NCI-H1092 (cell line): ENCODE measurements at regions not wholly inside any gene's neighbourhood (a gene's known extent, or its start where the extent isn't known, plus 50 kb on each side); places are given as distances from the start of the nearest gene placed in this dataset.
A peak's percentile ranks its signal among the peaks of the same experiment; 100 is the strongest.

Source experiments
- DNase-seq: peaks from one replicate; lab custom pipeline; 2025; lab: John Stamatoyannopoulos, UW

- no peak for DNase-seq
Measured at GRCh38 chr3:186487819-186488218, 56.4 kb downstream of the CRYGS start.

GRCh38 chr3:186487037-186487436, 57.1 kb downstream of the CRYGS start:
- DNase-seq: no peak

GRCh38 chr3:186483611-186484340, 60.4 kb downstream of the CRYGS start:
- DNase-seq: no peak

- no peak for DNase-seq
Measured at GRCh38 chr3:186481526-186481925, 62.7 kb downstream of the CRYGS start.

GRCh38 chr3:186477876-186478275, 66.3 kb downstream of the CRYGS start:
- DNase-seq: no peak

GRCh38 chr3:186477033-186477432, 67.1 kb downstream of the CRYGS start:
- no peak for DNase-seq

GRCh38 chr3:186476541-186476940, 67.6 kb downstream of the CRYGS start:
- DNase-seq: no peak

GRCh38 chr3:186476044-186476468, 68.1 kb downstream of the CRYGS start:
- DNase-seq: no peak

- no peak for DNase-seq
Measured at GRCh38 chr3:186473166-186473565, 71.0 kb downstream of the CRYGS start.

- no peak for DNase-seq
Measured at GRCh38 chr3:186472456-186473008, 71.6 kb downstream of the CRYGS start.

GRCh38 chr3:186471771-186472170, 72.4 kb downstream of the CRYGS start:
- DNase-seq: peak; percentile 17

- no peak for DNase-seq
Measured at GRCh38 chr3:186469525-186469924, 74.7 kb downstream of the CRYGS start.

- no peak for DNase-seq
Measured at GRCh38 chr3:186467969-186468368, 76.2 kb downstream of the CRYGS start.

GRCh38 chr3:186466391-186466974, 77.7 kb downstream of the CRYGS start:
- DNase-seq: no peak

- DNase-seq: no peak
Measured at GRCh38 chr3:186465508-186465907, 78.7 kb downstream of the CRYGS start.

- no peak for DNase-seq
Measured at GRCh38 chr3:186464424-186465093, 79.6 kb downstream of the CRYGS start.

GRCh38 chr3:186461141-186461540, 83.0 kb downstream of the CRYGS start:
- no peak for DNase-seq

GRCh38 chr3:186459108-186459467, 85.1 kb downstream of the CRYGS start:
- no peak for DNase-seq

GRCh38 chr3:186458306-186459107, 85.7 kb downstream of the CRYGS start:
- no peak for DNase-seq

- DNase-seq: no peak
Measured at GRCh38 chr3:186457236-186457635, 86.9 kb downstream of the CRYGS start.

- DNase-seq: no peak
Measured at GRCh38 chr3:186456731-186457191, 87.4 kb downstream of the CRYGS start.
